Stomach (tissue), 8 donors: ENCODE measurements at regions not wholly inside any gene's neighbourhood (a gene's known extent, or its start where the extent isn't known, plus 50 kb on each side); places are given as distances from the start of the nearest gene placed in this dataset.

ENCODE experiments used
- DNase-seq, 2 donors: peaks; one replicate each; pipeline versions ENCODE4 v3.0.0 to v3.0.0-alpha.2; 2013 to 2019
- H3K27ac ChIP-seq, 5 donors: fragments of 200-600 bp in 4 of 5; sonication (generic) in 4 of 5; one replicate each; pipeline ENCODE4 v1.5.1; 2013 to 2019; ENCODE audit warnings: mild to moderate bottlenecking in 1 of 5, moderate library complexity in 1 of 5
- H3K27me3 ChIP-seq, 3 donors: fragments of 200-600 bp; sonication (generic); one replicate each; pipeline ENCODE4 v1.5.1; 2017 to 2019; ENCODE audit warnings: mixed run types in 1 of 3
- H3K36me3 ChIP-seq, 4 donors: fragments of 200-600 bp; sonication (generic); 1 replicate in 3 of 4; 2 replicates in 1 of 4; pipeline ENCODE4 v1.5.1; 2016 to 2019
- H3K4me1 ChIP-seq, 4 donors: fragments of 200-600 bp; sonication (generic); one replicate each; pipeline ENCODE4 v1.5.1; 2016 to 2019
- H3K4me3 ChIP-seq, 4 donors: fragments of 200-600 bp; sonication (generic) in 3 of 4; one replicate each; pipeline ENCODE4 v1.5.1; 2016 to 2019; ENCODE audit warnings: mild to moderate bottlenecking in 1 of 4
- H3K9me3 ChIP-seq, 4 donors: fragments of 200-600 bp; sonication (generic); one replicate each; pipeline ENCODE4 v1.5.1; 2016 to 2019
- CTCF ChIP-seq, 7 experiments: fragments of 450-650 bp in 4 of 7; fragments of 200-600 bp in 3 of 7; sonication (generic) in 3 of 7; IDR thresholded peaks; one replicate each; pipeline ENCODE4 v1.5.1; 2016 to 2019; ENCODE audit warnings: antibody characterized with exemption in 7 of 7, control low read depth in 2 of 7, mild to moderate bottlenecking in 1 of 7
- EP300 ChIP-seq: sonication (generic); formaldehyde crosslinking; IDR thresholded peaks from one replicate; pipeline ENCODE4 v1.6.1; 2017; ENCODE audit warnings: antibody characterized with exemption
- POLR2A ChIP-seq, 4 donors: fragments of 450-650 bp; IDR thresholded peaks; one replicate each; pipeline ENCODE4 v1.6.1; 2016; ENCODE audit warnings: antibody characterized with exemption in 4 of 4, control low read depth in 2 of 4, mild to moderate bottlenecking in 1 of 4, moderate library complexity in 1 of 4
- POLR2AphosphoS5 ChIP-seq, 3 donors: sonication (generic); formaldehyde crosslinking; IDR thresholded peaks; one replicate each; pipeline ENCODE4 v1.6.1; 2016; ENCODE audit warnings: antibody characterized with exemption in 3 of 3
- WGBS, 5 donors: extraction: QIAGEN DNeasy Blood & Tissue Kit in 3 of 5; methylation state at CpG; one replicate each; pipeline versions ENCODE4 v1.1.5 to v1.1.7; 2013 to 2018; 5-methylcytosine and 5-hydroxymethylcytosine counted together
- intact Hi-C: fragments of 100-400 bp; cut with DNase I; formaldehyde crosslinking; loops from one replicate; pipeline ENCODE4 v1.15.1; 2023; ENCODE audit warnings: low total_unique reads
- small RNA-seq, 4 donors: library from RNA; depleted of rRNA; stranded (forward); fragments of <200 nt; gene quantifications; one replicate each; pipeline ENCODE3, GENCODE V24; 2016
- donor health status: healthy with polysubstance abuse.
- donor health status: Bipolar disorder and iron deficiency.
- donor health status: healthy.

- no peaks in the 10 kb centered on the region for H3K27me3 ChIP-seq
- no peaks in the 10 kb centered on the region for H3K9me3 ChIP-seq
- no peak for TF ChIP-seq POLR2A (IDR thresholded peaks at IDR 0.05)
- TF ChIP-seq CTCF (IDR thresholded peaks at IDR 0.05): no peak
- TF ChIP-seq POLR2AphosphoS5 (IDR thresholded peaks at IDR 0.05): no peak
- no peak for TF ChIP-seq EP300
- WGBS, 5 donors: 97 to 100% (median 98%) methylated on average over 6 of the region's 6 CpGs
- no peak overlapping the region for H3K27ac ChIP-seq
- no peaks in the 10 kb centered on the region for H3K4me1 ChIP-seq
- intact Hi-C loops: no loop called here
- DNase-seq: no peak
- no peak overlapping the region for H3K4me3 ChIP-seq
- no peaks in the 10 kb centered on the region for H3K36me3 ChIP-seq
These were observed 59.7 kb upstream of the SLCO3A1 start for GRCh38 chr15:91793771-91794170.

- 35 to 72% (median 38%) methylated on average over 1 of the region's 1 CpG for WGBS, 5 donors
- TF ChIP-seq CTCF (IDR thresholded peaks at IDR 0.05): no peak
- TF ChIP-seq EP300: no peak
- no peak for TF ChIP-seq POLR2A (IDR thresholded peaks at IDR 0.05)
- no peak for TF ChIP-seq POLR2AphosphoS5 (IDR thresholded peaks at IDR 0.05)
- intact Hi-C loops: no loop called here
- Histone ChIP-seq H3K4me3 (no peak overlapping the region), H3K4me1 (no peaks in the 10 kb centered on the region), H3K27ac (no peak overlapping the region), H3K27me3 (no peaks in the 10 kb centered on the region), H3K36me3 (no peaks in the 10 kb centered on the region), H3K9me3 (no peaks in the 10 kb centered on the region)
- no peak for DNase-seq
These were observed 58.3 kb upstream of the SLCO3A1 start for GRCh38 chr15:91795235-91795634.

GRCh38 chr15:91801836-91802534 lies 51.5 kb upstream of the SLCO3A1 start:
- no peaks in the 10 kb centered on the region for H3K9me3 ChIP-seq
- no peak for DNase-seq
- no peaks in the 10 kb centered on the region for H3K4me1 ChIP-seq
- H3K27ac ChIP-seq: no peak overlapping the region
- intact Hi-C loops: no loop called here
- no peak overlapping the region for H3K4me3 ChIP-seq
- WGBS, 5 donors: 58 to 67% (median 61%) methylated on average over 9 of the region's 9 CpGs
- H3K27me3 ChIP-seq: peaks cover 0 to 3% (median 0%) of the 10 kb centered on the region in 3 donors
- TF ChIP-seq CTCF (IDR thresholded peaks at IDR 0.05): no peak
- no peaks in the 10 kb centered on the region for H3K36me3 ChIP-seq

- intact Hi-C loops: no loop called here
- Histone ChIP-seq H3K27ac (no peak overlapping the region), H3K36me3 (no peaks in the 10 kb centered on the region), H3K4me1 (no peaks in the 10 kb centered on the region), H3K27me3 (peaks cover 0 to 3% (median 0%) of the 10 kb centered on the region in 3 donors), H3K9me3 (no peaks in the 10 kb centered on the region), H3K4me3 (no peak overlapping the region)
- DNase-seq: no peak
- TF ChIP-seq POLR2AphosphoS5 (IDR thresholded peaks at IDR 0.05): no peak
- no peak for TF ChIP-seq EP300
- no peak for TF ChIP-seq CTCF (IDR thresholded peaks at IDR 0.05)
- TF ChIP-seq POLR2A (IDR thresholded peaks at IDR 0.05): no peak
- WGBS, 5 donors: 70 to 83% (median 82%) methylated on average over 6 of the region's 6 CpGs
These were observed 50.2 kb upstream of the SLCO3A1 start for GRCh38 chr15:91803260-91803659.

Small RNA genes in the stretch of these regions (small RNA-seq; reads per million reads assigned to genes)
- gene AC107958.1: 0 reads per million in 4 donors
